ENCODE measurements at regions not wholly inside any gene's neighbourhood (a gene's known extent, or its start where the extent isn't known, plus 50 kb on each side); places are given as distances from the start of the nearest gene placed in this dataset.

GRCh38 chr15:62928242-62928999 is 114.1 kb upstream of the TPM1 start:
- H3K4me1 Mint-ChIP-seq, result peaks cover 5% of the 10 kb centered on the region
- no peak overlapping the region for H3K4me3 Mint-ChIP-seq
- DNase-seq, result no peak
- H3K36me3 Mint-ChIP-seq (ENCODE audit: low read depth), result no peaks in the 10 kb centered on the region
- TF ChIP-seq CTCF (IDR thresholded peaks at IDR 0.05), result no peak
- H3K27me3 Mint-ChIP-seq (ENCODE audit: low read depth, poor library complexity), result no peaks in the 10 kb centered on the region
- no peak overlapping the region for H3K27ac Mint-ChIP-seq
- H3K9me3 Mint-ChIP-seq, result no peaks in the 10 kb centered on the region

GRCh38 chr15:62929000-62929357 is 113.6 kb upstream of the TPM1 start:
- no peak overlapping the region for H3K27ac Mint-ChIP-seq
- no peaks in the 10 kb centered on the region for H3K36me3 Mint-ChIP-seq (ENCODE audit: low read depth)
- no peaks in the 10 kb centered on the region for H3K27me3 Mint-ChIP-seq (ENCODE audit: low read depth, poor library complexity)
- no peak for TF ChIP-seq CTCF (IDR thresholded peaks at IDR 0.05)
- peaks cover 5% of the 10 kb centered on the region for H3K4me1 Mint-ChIP-seq
- no peaks in the 10 kb centered on the region for H3K9me3 Mint-ChIP-seq
- H3K4me3 Mint-ChIP-seq, result no peak overlapping the region
- no peak for DNase-seq

GRCh38 chr15:62931650-62932049 is 110.9 kb upstream of the TPM1 start:
- TF ChIP-seq CTCF (IDR thresholded peaks at IDR 0.05), result no peak
- no peak for DNase-seq
- H3K27me3 Mint-ChIP-seq (ENCODE audit: low read depth, poor library complexity), result no peaks in the 10 kb centered on the region
- peaks cover 17% of the 10 kb centered on the region for H3K4me1 Mint-ChIP-seq
- H3K36me3 Mint-ChIP-seq (ENCODE audit: low read depth), result no peaks in the 10 kb centered on the region
- H3K9me3 Mint-ChIP-seq, result no peaks in the 10 kb centered on the region
- H3K27ac Mint-ChIP-seq, result no peak overlapping the region
- H3K4me3 Mint-ChIP-seq, result no peak overlapping the region

GRCh38 chr15:62932436-62932835 is 110.1 kb upstream of the TPM1 start:
- H3K4me3 Mint-ChIP-seq, result no peak overlapping the region
- no peak overlapping the region for H3K27ac Mint-ChIP-seq
- H3K9me3 Mint-ChIP-seq, result no peaks in the 10 kb centered on the region
- H3K27me3 Mint-ChIP-seq (ENCODE audit: low read depth, poor library complexity), result no peaks in the 10 kb centered on the region
- no peaks in the 10 kb centered on the region for H3K36me3 Mint-ChIP-seq (ENCODE audit: low read depth)
- no peak for TF ChIP-seq CTCF (IDR thresholded peaks at IDR 0.05)
- peaks cover 17% of the 10 kb centered on the region for H3K4me1 Mint-ChIP-seq
- DNase-seq, result no peak

- H3K27me3 Mint-ChIP-seq (ENCODE audit: low read depth, poor library complexity), result no peaks in the 10 kb centered on the region
- no peak for TF ChIP-seq CTCF (IDR thresholded peaks at IDR 0.05)
- peaks cover 16% of the 10 kb centered on the region for H3K4me1 Mint-ChIP-seq
Measured at GRCh38 chr15:62933386-62933785, 109.2 kb upstream of the TPM1 start.

More at GRCh38 chr15:62933386-62933785, 109.2 kb upstream of the TPM1 start:
- no peak for DNase-seq
- Mint-ChIP-seq H3K36me3 (ENCODE audit: low read depth) (no peaks in the 10 kb centered on the region), H3K27ac (no peak overlapping the region), H3K4me3 (no peak overlapping the region), H3K9me3 (no peaks in the 10 kb centered on the region)
